ENCODE measurements at regions not wholly inside any gene's neighbourhood (a gene's known extent, or its start where the extent isn't known, plus 50 kb on each side); places are given as distances from the start of the nearest gene placed in this dataset.
A peak's percentile ranks its signal among the peaks of the same experiment; 100 is the strongest.

- TF ChIP-seq CTCF (conservative IDR thresholded peaks at IDR 0.05) = peak; percentile 90
- Histone ChIP-seq H3K27me3 (ENCODE audit: control insufficient read depth, insufficient read depth, low read length, poor library complexity, severe bottlenecking) (no peaks in the 10 kb centered on the region), H3K4me3 (ENCODE audit: low read length) (no peak overlapping the region), H3K36me3 (ENCODE audit: control insufficient read depth, insufficient read depth, low read length) (no peaks in the 10 kb centered on the region), H3K27ac (ENCODE audit: low read depth, low read length) (no peak overlapping the region), H3K4me1 (ENCODE audit: control insufficient read depth, insufficient read depth, low read length) (no peaks in the 10 kb centered on the region), H3K9ac (ENCODE audit: extremely low read depth, low read length, poor library complexity, severe bottlenecking) (no peak overlapping the region), H3K9me3 (ENCODE audit: control insufficient read depth, low read length) (no peaks in the 10 kb centered on the region)
- Mint-ChIP-seq H3K4me3 (no peak overlapping the region), H3K27ac (no peak overlapping the region), H3K9me3 (no peaks in the 10 kb centered on the region), H3K4me1 (no peaks in the 10 kb centered on the region), H3K27me3 (ENCODE audit: insufficient read depth) (no peaks in the 10 kb centered on the region), H3K36me3 (ENCODE audit: low read depth) (no peaks in the 10 kb centered on the region)
- WGBS, 2 experiments (ENCODE audit: insufficient coverage in 1 of 2, insufficient read length in 1 of 2) = 28 to 37% methylated on average over 5 of the region's 5 CpGs
- peak; percentile 95 for DNase-seq
These were observed 170.3 kb upstream of the ZBED5 start for GRCh38 chr11:11028017-11028692.

GRCh38 chr11:11027288-11027687 lies 169.4 kb upstream of the ZBED5 start:
- 75 to 76% methylated on average over 1 of the region's 1 CpG for WGBS, 2 experiments (ENCODE audit: insufficient coverage in 1 of 2, insufficient read length in 1 of 2)
- H3K9me3 ChIP-seq (ENCODE audit: control insufficient read depth, low read length) = no peaks in the 10 kb centered on the region
- H3K4me3 Mint-ChIP-seq = no peak overlapping the region
- no peaks in the 10 kb centered on the region for H3K27me3 Mint-ChIP-seq (ENCODE audit: insufficient read depth)
- H3K36me3 ChIP-seq (ENCODE audit: control insufficient read depth, insufficient read depth, low read length) = no peaks in the 10 kb centered on the region
- H3K27ac Mint-ChIP-seq = no peak overlapping the region
- no peaks in the 10 kb centered on the region for H3K4me1 Mint-ChIP-seq
- H3K9me3 Mint-ChIP-seq = no peaks in the 10 kb centered on the region
- no peaks in the 10 kb centered on the region for H3K36me3 Mint-ChIP-seq (ENCODE audit: low read depth)
- no peak overlapping the region for H3K4me3 ChIP-seq (ENCODE audit: low read length)
- H3K27me3 ChIP-seq (ENCODE audit: control insufficient read depth, insufficient read depth, low read length, poor library complexity, severe bottlenecking) = no peaks in the 10 kb centered on the region
- no peak overlapping the region for H3K27ac ChIP-seq (ENCODE audit: low read depth, low read length)
- H3K4me1 ChIP-seq (ENCODE audit: control insufficient read depth, insufficient read depth, low read length) = no peaks in the 10 kb centered on the region
- no peak for TF ChIP-seq CTCF (conservative IDR thresholded peaks at IDR 0.05)
- no peak overlapping the region for H3K9ac ChIP-seq (ENCODE audit: extremely low read depth, low read length, poor library complexity, severe bottlenecking)
- no peak for DNase-seq

GRCh38 chr11:11025087-11025486 lies 167.2 kb upstream of the ZBED5 start:
- Mint-ChIP-seq H3K36me3 (ENCODE audit: low read depth) (no peaks in the 10 kb centered on the region), H3K9me3 (no peaks in the 10 kb centered on the region), H3K4me3 (no peak overlapping the region), H3K27me3 (ENCODE audit: insufficient read depth) (no peaks in the 10 kb centered on the region), H3K27ac (no peak overlapping the region), H3K4me1 (peaks cover 2% of the 10 kb centered on the region)
- Histone ChIP-seq H3K4me3 (ENCODE audit: low read length) (no peak overlapping the region), H3K9me3 (ENCODE audit: control insufficient read depth, low read length) (no peaks in the 10 kb centered on the region), H3K36me3 (ENCODE audit: control insufficient read depth, insufficient read depth, low read length) (no peaks in the 10 kb centered on the region), H3K4me1 (ENCODE audit: control insufficient read depth, insufficient read depth, low read length) (no peaks in the 10 kb centered on the region), H3K27me3 (ENCODE audit: control insufficient read depth, insufficient read depth, low read length, poor library complexity, severe bottlenecking) (no peaks in the 10 kb centered on the region), H3K27ac (ENCODE audit: low read depth, low read length) (no peak overlapping the region), H3K9ac (ENCODE audit: extremely low read depth, low read length, poor library complexity, severe bottlenecking) (no peak overlapping the region)
- 75 to 77% methylated on average over 2 of the region's 2 CpGs for WGBS, 2 experiments (ENCODE audit: insufficient coverage in 1 of 2, insufficient read length in 1 of 2)
- no peak for DNase-seq
- TF ChIP-seq CTCF (conservative IDR thresholded peaks at IDR 0.05) = no peak
